Spleen (tissue), 7 donors: ENCODE measurements at regions not wholly inside any gene's neighbourhood (a gene's known extent, or its start where the extent isn't known, plus 50 kb on each side); places are given as distances from the start of the nearest gene placed in this dataset.

Experiments used
- POLR2A ChIP-seq, 3 donors: fragments of 450-650 bp; IDR thresholded peaks; one replicate each; pipeline ENCODE4 v1.5.1; 2017; ENCODE audit warnings: antibody characterized with exemption in 3 of 3, mild to moderate bottlenecking in 1 of 3
- TF ChIP-seq, protein P1 (sequence below), 11 experiments: fragments of 200-600 bp in 7 of 11; fragments of 450-650 bp in 4 of 11; sonication (generic) in 4 of 11; IDR thresholded peaks in 8 of 11; conservative IDR thresholded peaks in 3 of 11; 1 replicate in 7 of 11; 2 replicates in 4 of 11; pipeline versions ENCODE4 v1.4.0 to v1.8.0; 2016 to 2021; ENCODE audit warnings: antibody characterized with exemption in 11 of 11, inconsistent platforms in 4 of 11, mild to moderate bottlenecking in 1 of 11
- donor health status: DM: no; HTN: no; CAD: no; lungs with moderate emphysema.
- donor health status: DM: no; HTN: no; CAD: no.
- donor health status: DM: no; HTN: no; CAD: no.

DNA sequence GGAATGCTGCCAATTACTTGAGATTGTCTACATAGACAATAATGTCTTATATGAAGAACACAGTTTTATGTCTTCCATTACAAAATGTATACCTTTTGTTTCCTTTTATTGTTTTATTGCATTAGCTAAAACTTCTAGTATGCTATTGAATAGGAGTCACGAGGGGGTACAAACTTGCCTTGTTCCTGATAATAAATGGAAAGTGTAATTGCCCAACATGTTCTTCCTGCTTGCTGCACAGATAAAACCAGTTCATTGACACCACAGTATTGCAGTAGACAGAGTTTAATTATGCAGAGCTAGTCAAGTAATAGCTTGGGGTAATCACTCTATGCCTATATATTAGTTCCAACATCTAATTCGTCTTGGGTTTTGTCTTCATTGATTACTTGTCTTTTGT lies 1276.2 kb upstream of the NRXN1 start:
- TF ChIP-seq POLR2A (IDR thresholded peaks at IDR 0.05): no peak
- TF ChIP-seq, protein P1, sequence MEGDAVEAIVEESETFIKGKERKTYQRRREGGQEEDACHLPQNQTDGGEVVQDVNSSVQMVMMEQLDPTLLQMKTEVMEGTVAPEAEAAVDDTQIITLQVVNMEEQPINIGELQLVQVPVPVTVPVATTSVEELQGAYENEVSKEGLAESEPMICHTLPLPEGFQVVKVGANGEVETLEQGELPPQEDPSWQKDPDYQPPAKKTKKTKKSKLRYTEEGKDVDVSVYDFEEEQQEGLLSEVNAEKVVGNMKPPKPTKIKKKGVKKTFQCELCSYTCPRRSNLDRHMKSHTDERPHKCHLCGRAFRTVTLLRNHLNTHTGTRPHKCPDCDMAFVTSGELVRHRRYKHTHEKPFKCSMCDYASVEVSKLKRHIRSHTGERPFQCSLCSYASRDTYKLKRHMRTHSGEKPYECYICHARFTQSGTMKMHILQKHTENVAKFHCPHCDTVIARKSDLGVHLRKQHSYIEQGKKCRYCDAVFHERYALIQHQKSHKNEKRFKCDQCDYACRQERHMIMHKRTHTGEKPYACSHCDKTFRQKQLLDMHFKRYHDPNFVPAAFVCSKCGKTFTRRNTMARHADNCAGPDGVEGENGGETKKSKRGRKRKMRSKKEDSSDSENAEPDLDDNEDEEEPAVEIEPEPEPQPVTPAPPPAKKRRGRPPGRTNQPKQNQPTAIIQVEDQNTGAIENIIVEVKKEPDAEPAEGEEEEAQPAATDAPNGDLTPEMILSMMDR (IDR thresholded peaks at IDR 0.05 in 8 of 11, conservative IDR thresholded peaks at IDR 0.05 in 3 of 11): no peak
